PC-9 (cell line): ENCODE measurements at regions not wholly inside any gene's neighbourhood (a gene's known extent, or its start where the extent isn't known, plus 50 kb on each side); places are given as distances from the start of the nearest gene placed in this dataset.

Experiments
- BruUV-seq: library from RNA; stranded (reverse); fragments of 400-500 nt; replicated peaks from 2 replicates; lab custom pipeline; 2021; lab: Mats Ljungman, UMichigan
- CTCF ChIA-PET: fragments of 300-600 bp; sonication (Branson Sonifier 250); formaldehyde crosslinking; loops from one replicate; lab custom pipeline; 2022; ENCODE audit warnings: antibody characterized with exemption; lab: Charles Lee
- POLR2A ChIA-PET: fragments of 300-600 bp; sonication (Branson Sonifier 250); formaldehyde crosslinking; loops from one replicate; lab custom pipeline; 2022; ENCODE audit warnings: antibody characterized with exemption; ENCODE audit not compliant: unreplicated experiment; lab: Charles Lee
- DNase-seq, 2 experiments: peaks; one replicate each; pipeline versions ENCODE4 v3.0.0 to v3.0.0-alpha.2; 2015 to 2022; ENCODE audit warnings: mixed read lengths in 1 of 2
- H2AFZ ChIP-seq: fragments of 200-600 bp; sonication (generic); 2 replicates; pipeline ENCODE4 v1.8.1; 2017; ENCODE audit warnings: antibody characterized with exemption
- H3F3A ChIP-seq: fragments of 200-600 bp; sonication (generic); 2 replicates; pipeline ENCODE4 v1.8.1; 2017; ENCODE audit warnings: antibody characterized with exemption, mild to moderate bottlenecking, low read depth; ENCODE audit not compliant: insufficient read depth
- H3K27ac ChIP-seq: fragments of 200-600 bp; sonication (generic); 2 replicates; pipeline ENCODE4 v1.6.1; 2016; ENCODE audit warnings: mixed run types
- H3K27me3 ChIP-seq: fragments of 200-600 bp; sonication (generic); 2 replicates; pipeline ENCODE4 v1.6.1; 2016; ENCODE audit warnings: low read depth, mixed run types; ENCODE audit not compliant: insufficient read depth
- H3K36me3 ChIP-seq: fragments of 200-600 bp; sonication (generic); 2 replicates; pipeline ENCODE4 v1.6.1; 2016; ENCODE audit warnings: low read depth, mixed run types
- H3K4me1 ChIP-seq: fragments of 200-600 bp; sonication (generic); replicated peaks from 2 replicates; pipeline ENCODE4 v1.6.1; 2016; ENCODE audit warnings: mixed run types; ENCODE audit not compliant: insufficient read depth
- H3K4me2 ChIP-seq: fragments of 200-600 bp; sonication (generic); 2 replicates; pipeline ENCODE4 v1.6.1; 2017; ENCODE audit warnings: mixed run types
- H3K4me3 ChIP-seq: fragments of 200-600 bp; sonication (generic); 2 replicates; pipeline ENCODE4 v1.6.1; 2016; ENCODE audit warnings: mixed run types
- H3K79me2 ChIP-seq: fragments of 200-600 bp; sonication (generic); 2 replicates; pipeline ENCODE4 v1.6.1; 2017; ENCODE audit warnings: low read depth, mixed run types
- H3K9me2 ChIP-seq: fragments of 200-600 bp; sonication (generic); 2 replicates; pipeline ENCODE4 v1.8.1; 2017; ENCODE audit warnings: mild to moderate bottlenecking; ENCODE audit not compliant: insufficient read depth
- H3K9me3 ChIP-seq: fragments of 200-600 bp; sonication (generic); 2 replicates; pipeline ENCODE4 v1.8.1; 2016; ENCODE audit warnings: low read depth; ENCODE audit not compliant: insufficient read depth
- H4K20me1 ChIP-seq: fragments of 200-600 bp; sonication (generic); 2 replicates; pipeline ENCODE4 v1.8.1; 2017; ENCODE audit not compliant: insufficient read depth
- EZH2 ChIP-seq: fragments of 200-600 bp; sonication (generic); IDR thresholded peaks from 2 replicates; pipeline ENCODE4 v1.8.0; 2017; ENCODE audit warnings: antibody characterized with exemption, low read depth
- intact Hi-C: fragments of 100-400 bp; cut with micrococcal nuclease; formaldehyde crosslinking; loops from one replicate; pipeline ENCODE4 v1.10.0; 2022; ENCODE audit not compliant: unreplicated experiment
- TF ChIP-seq, protein P1 (sequence below): fragments of 200-600 bp; sonication (generic); conservative IDR thresholded peaks from 2 replicates; pipeline ENCODE4 v1.6.1; 2017; ENCODE audit warnings: mixed run types, antibody characterized with exemption, mild to moderate bottlenecking, moderate library complexity

DNA sequence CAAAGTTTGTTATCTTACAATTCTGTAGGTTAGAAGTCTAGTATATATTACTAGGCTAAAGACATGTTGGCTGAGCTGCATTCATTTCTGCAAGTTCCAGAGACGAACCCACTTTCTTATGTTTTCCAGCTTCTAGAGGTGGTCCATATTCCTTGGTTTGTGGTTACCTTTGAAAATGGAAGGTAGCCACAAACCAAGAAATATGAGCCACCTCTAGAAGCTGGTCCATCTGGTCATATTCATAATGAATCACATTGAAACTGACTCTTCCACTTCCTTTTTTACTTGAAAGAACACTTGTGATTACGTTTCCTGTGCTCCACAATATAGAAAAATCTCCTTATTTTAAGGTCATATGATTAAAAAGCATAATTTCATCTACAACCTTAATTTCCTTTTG is 943.0 kb upstream of the PCDH9 start:
- CTCF ChIA-PET = no interaction called here
- intact Hi-C loops = no loop called here

DNA sequence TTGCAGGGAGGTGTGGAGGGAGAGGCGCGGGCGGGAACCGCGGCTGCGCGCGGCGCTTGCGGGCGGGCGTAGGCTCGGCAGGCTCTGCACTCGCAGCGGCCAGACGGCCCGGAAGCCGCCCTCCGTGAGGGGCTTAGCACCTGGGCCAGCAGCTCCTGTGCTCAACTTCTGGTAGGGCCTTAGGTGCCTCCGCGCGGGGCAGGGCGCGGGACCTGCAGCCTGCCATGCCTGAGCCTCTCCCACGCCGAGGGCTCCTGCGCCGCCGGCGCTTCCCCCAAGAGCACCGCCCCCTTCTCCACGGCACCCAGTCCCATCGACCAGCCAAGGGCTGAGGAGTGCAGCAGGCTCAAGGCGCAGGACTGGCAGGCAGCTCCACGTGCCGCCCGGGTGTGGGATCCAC is 940.8 kb upstream of the PCDH9 start:
- CTCF ChIA-PET = no interaction called here
- Histone ChIP-seq H3K27ac (no peak overlapping the region), H4K20me1 (no peaks in the 10 kb centered on the region), H3K79me2 (no peaks in the 10 kb centered on the region), H3K4me2 (no peak overlapping the region), H3K36me3 (no peaks in the 10 kb centered on the region), H3K4me3 (no peak overlapping the region), H3F3A (no peaks in the 10 kb centered on the region), H2AFZ (no peak overlapping the region), H3K27me3 (no peaks in the 10 kb centered on the region), H3K4me1 (no peaks in the 10 kb centered on the region), H3K9me2 (no peaks in the 10 kb centered on the region), H3K9me3 (no peaks in the 10 kb centered on the region; the same call in 1 of the 2 replicates)
- POLR2A ChIA-PET = no interaction called here
- DNase-seq = no peak
- no TSS peak for BruUV-seq
- intact Hi-C loops = no loop called here
- TF ChIP-seq, protein P1, sequence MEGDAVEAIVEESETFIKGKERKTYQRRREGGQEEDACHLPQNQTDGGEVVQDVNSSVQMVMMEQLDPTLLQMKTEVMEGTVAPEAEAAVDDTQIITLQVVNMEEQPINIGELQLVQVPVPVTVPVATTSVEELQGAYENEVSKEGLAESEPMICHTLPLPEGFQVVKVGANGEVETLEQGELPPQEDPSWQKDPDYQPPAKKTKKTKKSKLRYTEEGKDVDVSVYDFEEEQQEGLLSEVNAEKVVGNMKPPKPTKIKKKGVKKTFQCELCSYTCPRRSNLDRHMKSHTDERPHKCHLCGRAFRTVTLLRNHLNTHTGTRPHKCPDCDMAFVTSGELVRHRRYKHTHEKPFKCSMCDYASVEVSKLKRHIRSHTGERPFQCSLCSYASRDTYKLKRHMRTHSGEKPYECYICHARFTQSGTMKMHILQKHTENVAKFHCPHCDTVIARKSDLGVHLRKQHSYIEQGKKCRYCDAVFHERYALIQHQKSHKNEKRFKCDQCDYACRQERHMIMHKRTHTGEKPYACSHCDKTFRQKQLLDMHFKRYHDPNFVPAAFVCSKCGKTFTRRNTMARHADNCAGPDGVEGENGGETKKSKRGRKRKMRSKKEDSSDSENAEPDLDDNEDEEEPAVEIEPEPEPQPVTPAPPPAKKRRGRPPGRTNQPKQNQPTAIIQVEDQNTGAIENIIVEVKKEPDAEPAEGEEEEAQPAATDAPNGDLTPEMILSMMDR = no peak
- TF ChIP-seq EZH2 = no peak

More for the DNA sequence above, 943.0 kb upstream of the PCDH9 start:
- no peaks in the 10 kb centered on the region for H4K20me1 ChIP-seq
- H3K36me3 ChIP-seq = no peaks in the 10 kb centered on the region
- H3K79me2 ChIP-seq = no peaks in the 10 kb centered on the region
- H3K9me3 ChIP-seq = no peaks in the 10 kb centered on the region
- POLR2A ChIA-PET = no interaction called here
- no peak for DNase-seq
- H3K4me3 ChIP-seq = no peak overlapping the region
- no peaks in the 10 kb centered on the region for H3K4me1 ChIP-seq
- H3K9me2 ChIP-seq = no peaks in the 10 kb centered on the region
- no TSS peak for BruUV-seq
- H2AFZ ChIP-seq = no peak overlapping the region
- H3K4me2 ChIP-seq = no peak overlapping the region
- H3K27ac ChIP-seq = no peak overlapping the region
- H3F3A ChIP-seq = no peaks in the 10 kb centered on the region
- TF ChIP-seq, protein P1 = no peak
- TF ChIP-seq EZH2 = no peak
- H3K27me3 ChIP-seq = no peaks in the 10 kb centered on the region

DNA sequence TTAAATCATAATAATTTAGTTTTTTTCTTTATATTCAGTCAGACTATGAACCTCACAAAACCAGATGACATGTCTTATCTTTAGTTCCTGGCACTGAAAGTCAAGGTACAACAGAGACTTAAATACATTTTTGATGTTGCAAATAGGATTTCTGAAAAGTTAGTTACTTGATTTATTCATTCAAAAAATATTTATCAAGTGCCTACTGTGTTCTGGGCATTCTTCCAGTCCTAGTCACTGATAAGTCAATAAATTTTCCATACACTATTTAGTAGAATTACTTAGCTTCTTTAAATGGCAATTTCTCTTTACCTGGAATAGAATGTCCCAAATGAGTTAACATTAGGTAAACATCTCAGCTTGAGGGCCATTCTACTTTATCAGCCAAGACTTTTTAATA is 938.3 kb upstream of the PCDH9 start:
- Histone ChIP-seq H3K4me1 (no peaks in the 10 kb centered on the region), H3K9me2 (no peaks in the 10 kb centered on the region), H3K4me3 (no peak overlapping the region), H3K79me2 (no peaks in the 10 kb centered on the region), H4K20me1 (no peaks in the 10 kb centered on the region), H3K9me3 (no peaks in the 10 kb centered on the region; the same call in 1 of the 2 replicates), H3K4me2 (no peak overlapping the region), H3K36me3 (no peaks in the 10 kb centered on the region), H3K27ac (no peak overlapping the region), H2AFZ (no peak overlapping the region), H3F3A (no peaks in the 10 kb centered on the region), H3K27me3 (no peaks in the 10 kb centered on the region)
- no peak for DNase-seq
- CTCF ChIA-PET = no interaction called here
- POLR2A ChIA-PET = no interaction called here
- TF ChIP-seq, protein P1 = no peak
- no peak for TF ChIP-seq EZH2
- BruUV-seq = no TSS peak
- intact Hi-C loops = no loop called here
